AG09319 (cell line): ENCODE measurements at regions not wholly inside any gene's neighbourhood (a gene's known extent, or its start where the extent isn't known, plus 50 kb on each side); places are given as distances from the start of the nearest gene placed in this dataset.

ENCODE experiments used
- DNase-seq: peaks from one replicate; pipeline ENCODE4 v3.0.0-alpha.2; 2010; ENCODE audit warnings: low read depth; ENCODE audit errors: extremely low read depth
- TF ChIP-seq, protein P1 (sequence below): IDR thresholded peaks from 2 replicates; pipeline ENCODE4 v1.5.1; 2011; ENCODE audit warnings: low read depth, mild to moderate bottlenecking, inconsistent platforms, low read length, moderate library complexity

DNA sequence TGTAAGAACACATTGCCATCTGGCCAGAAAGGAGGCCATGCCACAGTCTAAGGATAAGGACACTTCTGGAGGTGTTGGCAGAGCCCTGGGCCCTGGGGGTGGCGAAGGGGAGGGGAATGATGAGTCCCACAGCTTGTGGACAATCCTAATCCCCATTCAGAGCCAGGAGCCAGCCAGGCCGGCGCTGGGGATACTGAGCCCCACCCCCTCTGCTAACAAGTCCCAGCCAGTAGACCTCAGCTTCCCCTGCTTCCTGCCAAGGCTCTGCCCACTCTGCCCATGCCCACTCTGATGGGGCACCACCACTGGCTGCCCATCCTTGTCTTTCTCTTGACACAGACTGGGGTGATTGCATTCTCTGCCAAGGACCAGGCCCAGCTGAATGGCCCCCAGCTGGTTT is 71.9 kb downstream of the NAV1 start:
- TF ChIP-seq, protein P1, sequence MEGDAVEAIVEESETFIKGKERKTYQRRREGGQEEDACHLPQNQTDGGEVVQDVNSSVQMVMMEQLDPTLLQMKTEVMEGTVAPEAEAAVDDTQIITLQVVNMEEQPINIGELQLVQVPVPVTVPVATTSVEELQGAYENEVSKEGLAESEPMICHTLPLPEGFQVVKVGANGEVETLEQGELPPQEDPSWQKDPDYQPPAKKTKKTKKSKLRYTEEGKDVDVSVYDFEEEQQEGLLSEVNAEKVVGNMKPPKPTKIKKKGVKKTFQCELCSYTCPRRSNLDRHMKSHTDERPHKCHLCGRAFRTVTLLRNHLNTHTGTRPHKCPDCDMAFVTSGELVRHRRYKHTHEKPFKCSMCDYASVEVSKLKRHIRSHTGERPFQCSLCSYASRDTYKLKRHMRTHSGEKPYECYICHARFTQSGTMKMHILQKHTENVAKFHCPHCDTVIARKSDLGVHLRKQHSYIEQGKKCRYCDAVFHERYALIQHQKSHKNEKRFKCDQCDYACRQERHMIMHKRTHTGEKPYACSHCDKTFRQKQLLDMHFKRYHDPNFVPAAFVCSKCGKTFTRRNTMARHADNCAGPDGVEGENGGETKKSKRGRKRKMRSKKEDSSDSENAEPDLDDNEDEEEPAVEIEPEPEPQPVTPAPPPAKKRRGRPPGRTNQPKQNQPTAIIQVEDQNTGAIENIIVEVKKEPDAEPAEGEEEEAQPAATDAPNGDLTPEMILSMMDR: no peak
- no peak for DNase-seq

GRCh38 chr1:201612645-201613044 is 73.7 kb downstream of the NAV1 start:
- no peak for DNase-seq
- TF ChIP-seq, protein P1: no peak

DNA sequence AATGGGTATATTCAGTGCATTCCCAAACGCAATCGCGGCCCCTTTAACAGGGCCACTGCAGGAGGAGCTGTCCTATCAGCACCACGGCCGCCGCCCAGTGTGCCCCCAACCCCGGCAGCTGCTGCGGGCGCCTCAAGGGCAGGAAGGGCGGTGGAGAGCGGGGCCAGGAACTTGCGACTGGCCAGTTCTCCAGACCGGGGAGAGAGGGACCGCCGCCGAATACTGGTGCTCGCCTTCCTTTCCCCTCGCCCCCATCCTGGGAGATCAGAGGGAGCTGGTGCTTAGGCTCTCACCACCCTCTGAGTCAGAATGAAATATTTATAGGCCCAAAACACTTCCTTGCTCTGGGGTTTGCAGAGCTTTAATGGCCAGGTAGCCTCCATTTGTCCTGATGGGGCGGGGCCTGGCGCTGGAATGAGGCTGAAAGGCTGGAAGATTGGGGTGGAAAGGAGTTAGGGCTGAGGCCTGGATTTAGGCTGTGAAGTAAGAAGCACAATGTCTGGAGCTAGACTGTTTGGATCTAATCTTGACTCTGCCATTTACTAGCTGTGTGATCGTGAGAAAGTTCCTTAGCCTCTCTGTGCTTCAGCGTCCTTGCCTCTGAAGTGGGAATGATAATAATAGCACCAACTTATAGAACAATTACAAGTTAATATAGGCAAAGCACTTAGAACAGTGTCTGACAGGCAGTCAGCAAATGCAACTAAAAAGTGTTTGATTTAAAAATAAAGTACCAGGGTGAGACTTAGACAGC is 75.5 kb downstream of the NAV1 start:
- no peak for DNase-seq

GRCh38 chr1:201617157-201617556 is 78.2 kb downstream of the NAV1 start:
- DNase-seq: no peak
- TF ChIP-seq, protein P1: no peak

More for the DNA sequence above, 75.5 kb downstream of the NAV1 start:
- TF ChIP-seq, protein P1: no peak

- TF ChIP-seq, protein P1: no peak
- no peak for DNase-seq
These were observed 79.5 kb downstream of the NAV1 start for GRCh38 chr1:201618389-201618788.

GRCh38 chr1:201618905-201619304 is 80.0 kb downstream of the NAV1 start:
- TF ChIP-seq, protein P1: no peak
- no peak for DNase-seq

DNA sequence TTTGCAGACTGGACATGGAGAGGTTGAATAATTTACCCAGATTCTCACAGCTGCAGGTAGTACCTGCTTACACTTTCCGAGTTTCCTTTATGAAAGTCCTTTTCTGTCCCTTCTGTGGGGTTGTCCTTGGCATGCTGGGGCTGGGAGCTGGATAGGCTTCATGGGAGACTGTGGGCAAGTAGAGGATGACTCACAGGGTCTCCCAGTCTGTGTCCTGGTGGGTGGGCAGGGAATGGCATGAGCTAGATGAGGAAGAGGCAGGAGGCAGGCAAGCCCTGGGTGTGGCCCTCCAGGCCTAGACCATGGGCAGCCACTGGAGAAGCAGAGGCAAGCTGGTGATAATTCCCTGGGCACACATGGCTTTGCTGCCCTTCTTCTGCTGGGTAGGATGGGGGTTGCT is 80.6 kb downstream of the NAV1 start:
- no peak for DNase-seq
- TF ChIP-seq, protein P1: no peak
